IMR-90 (cell line): ENCODE measurements at regions not wholly inside any gene's neighbourhood (a gene's known extent, or its start where the extent isn't known, plus 50 kb on each side); places are given as distances from the start of the nearest gene placed in this dataset.

Experiments used
- ATAC-seq: fragments of 200-7000 bp; cut with Tn5 transposase; 2 replicates; pipeline ENCODE4 v1.9.1; 2020; ENCODE audit warnings: low read depth, mild to moderate bottlenecking, moderate library complexity
- BruUV-seq: library from RNA; stranded (reverse); fragments of 400-500 nt; replicated peaks from 2 replicates; lab custom pipeline; 2021; lab: Mats Ljungman, UMichigan
- CTCF ChIA-PET: fragments of 300-600 bp; formaldehyde crosslinking; extraction: SDS; loops from one replicate; lab custom pipeline; 2021; ENCODE audit warnings: antibody characterized with exemption; lab: Yijun Ruan, JAX
- POLR2A ChIA-PET: fragments of 300-600 bp; sonication (Branson Sonifier 250); formaldehyde crosslinking; loops from one replicate; lab custom pipeline; 2022; ENCODE audit warnings: antibody characterized with exemption; ENCODE audit not compliant: unreplicated experiment; lab: Charles Lee
- DNase-seq: peaks from one replicate; pipeline ENCODE4 v3.0.0; 2013
- H2AFZ ChIP-seq: replicated peaks from 2 replicates; pipeline ENCODE3; 2013; ENCODE audit warnings: low read length, mild to moderate bottlenecking; ENCODE audit not compliant: poor library complexity
- H2AK5ac ChIP-seq: 2 replicates; pipeline ENCODE4 v1.6.1; 2013; ENCODE audit warnings: low read depth, low read length, inconsistent platforms
- H2AK9ac ChIP-seq: replicated peaks from 2 replicates; pipeline ENCODE3; 2013; ENCODE audit warnings: mild to moderate bottlenecking, low read depth, low read length, moderate library complexity; ENCODE audit not compliant: poor library complexity
- H2BK120ac ChIP-seq: 2 replicates; pipeline ENCODE4 v1.6.1; 2013; ENCODE audit warnings: low read depth, low read length, inconsistent platforms
- H2BK15ac ChIP-seq: 3 replicates; pipeline ENCODE4 v1.6.1; 2013; ENCODE audit warnings: low read depth, low read length, inconsistent platforms
- H2BK20ac ChIP-seq: 2 replicates; pipeline ENCODE4 v1.6.1; 2013; ENCODE audit warnings: low read depth, mild to moderate bottlenecking, inconsistent platforms, low read length, moderate library complexity
- H2BK5ac ChIP-seq: 2 replicates; pipeline ENCODE4 v1.6.1; 2013; ENCODE audit warnings: mild to moderate bottlenecking, low read depth, low read length, inconsistent platforms; ENCODE audit not compliant: poor library complexity, severe bottlenecking
- H3K14ac ChIP-seq: replicated peaks from 2 replicates; pipeline ENCODE4 v1.6.1; 2013; ENCODE audit warnings: low read depth, low read length, inconsistent platforms
- H3K18ac ChIP-seq: 2 replicates; pipeline ENCODE4 v1.6.1; 2013; ENCODE audit warnings: low read depth, low read length, control low read depth
- H3K23ac ChIP-seq: 2 replicates; pipeline ENCODE4 v1.6.1; 2013; ENCODE audit warnings: low read depth, low read length, inconsistent platforms
- H3K27ac ChIP-seq: 2 replicates; pipeline ENCODE4 v1.5.1; 2013; ENCODE audit warnings: mild to moderate bottlenecking, control low read depth, low read length; ENCODE audit not compliant: insufficient read depth
- H3K27me3 ChIP-seq: 2 replicates; pipeline ENCODE4 v1.6.1; 2013; ENCODE audit warnings: low read length; ENCODE audit not compliant: control insufficient read depth, insufficient read depth
- H3K36me3 ChIP-seq: 2 replicates; pipeline ENCODE4 v1.6.1; 2013; ENCODE audit warnings: low read length, mixed read lengths; ENCODE audit not compliant: control insufficient read depth, insufficient read depth
- H3K4ac ChIP-seq: 2 replicates; pipeline ENCODE4 v1.6.1; 2013; ENCODE audit warnings: low read depth, low read length, inconsistent platforms
- H3K4me1 ChIP-seq: 2 replicates; pipeline ENCODE4 v1.6.1; 2013; ENCODE audit warnings: low read length, mixed read lengths; ENCODE audit not compliant: control insufficient read depth, insufficient read depth
- H3K4me2 ChIP-seq: 2 replicates; pipeline ENCODE4 v1.6.1; 2013; ENCODE audit warnings: low read depth, mild to moderate bottlenecking, control low read depth, low read length, moderate library complexity
- H3K4me3 ChIP-seq: 2 replicates; pipeline ENCODE4 v1.5.1; 2013; ENCODE audit warnings: low read depth, mild to moderate bottlenecking, control low read depth, low read length, moderate library complexity; ENCODE audit not compliant: insufficient read depth
- H3K56ac ChIP-seq: 2 replicates; pipeline ENCODE4 v1.6.1; 2013; ENCODE audit warnings: low read length, inconsistent platforms; ENCODE audit not compliant: insufficient read depth; ENCODE audit errors: extremely low read depth
- H3K79me1 ChIP-seq, 2 experiments: 2 replicates each; pipeline ENCODE4 v1.6.1; 2013; ENCODE audit warnings: low read length in 2 of 2, inconsistent platforms in 1 of 2, low read depth in 1 of 2
- H3K9ac ChIP-seq: 2 replicates; pipeline ENCODE4 v1.6.1; 2013; ENCODE audit warnings: low read depth, low read length, control low read depth
- H3K9me1 ChIP-seq: 2 replicates; pipeline ENCODE4 v1.6.1; 2013; ENCODE audit warnings: low read length, inconsistent platforms; ENCODE audit not compliant: insufficient read depth
- H3K9me3 ChIP-seq: 2 replicates; pipeline ENCODE4 v1.6.1; 2013; ENCODE audit warnings: low read length; ENCODE audit not compliant: control insufficient read depth, insufficient read depth
- H4K20me1 ChIP-seq: 2 replicates; pipeline ENCODE4 v1.6.1; 2013; ENCODE audit warnings: low read length, inconsistent platforms; ENCODE audit not compliant: insufficient read depth
- H4K5ac ChIP-seq: 2 replicates; pipeline ENCODE4 v1.6.1; 2013; ENCODE audit warnings: mild to moderate bottlenecking, low read depth, low read length, control low read depth
- H4K8ac ChIP-seq, 2 experiments: 2 replicates each; pipeline ENCODE4 v1.6.1; 2013; ENCODE audit warnings: low read depth in 2 of 2, low read length in 2 of 2, control low read depth in 1 of 2, inconsistent platforms in 1 of 2
- H4K91ac ChIP-seq: 2 replicates; pipeline ENCODE4 v1.6.1; 2013; ENCODE audit warnings: low read depth, low read length, inconsistent platforms; ENCODE audit not compliant: insufficient read depth
- BHLHE40 ChIP-seq: fragments of 150-350 bp; IDR thresholded peaks from 2 replicates; pipeline ENCODE4 v1.6.1; 2016; ENCODE audit warnings: mild to moderate bottlenecking, low read depth, low read length
- CHD1 ChIP-seq: IDR thresholded peaks from 2 replicates; pipeline ENCODE4 v1.6.1; 2012; ENCODE audit warnings: low read depth, low read length, improper control_type of control experiment
- CTCF ChIP-seq: conservative IDR thresholded peaks from 2 replicates; pipeline ENCODE4 v1.5.1; 2012; ENCODE audit warnings: mild to moderate bottlenecking, low read depth, low read length, improper control_type of control experiment
- ELK1 ChIP-seq: fragments of 150-350 bp; IDR thresholded peaks from 2 replicates; pipeline ENCODE4 v1.6.1; 2016; ENCODE audit warnings: low read depth, mild to moderate bottlenecking, low read length, moderate library complexity, borderline replicate concordance
- FOS ChIP-seq: fragments of 150-350 bp; IDR thresholded peaks from 2 replicates; pipeline ENCODE4 v1.6.1; 2016; ENCODE audit warnings: low read depth, low read length
- MAFK ChIP-seq: IDR thresholded peaks from 2 replicates; pipeline ENCODE4 v1.6.1; 2012; ENCODE audit warnings: low read depth, low read length, improper control_type of control experiment
- MXI1 ChIP-seq: IDR thresholded peaks from 2 replicates; pipeline ENCODE4 v1.6.1; 2012; ENCODE audit warnings: low read depth, mild to moderate bottlenecking, low read length, moderate library complexity, borderline replicate concordance
- NFE2L2 ChIP-seq: fragments of 150-350 bp; IDR thresholded peaks from 2 replicates; pipeline ENCODE4 v1.6.1; 2016; ENCODE audit warnings: low read depth, mild to moderate bottlenecking, low read length
- RAD21 ChIP-seq: IDR thresholded peaks from 2 replicates; pipeline ENCODE4 v1.6.1; 2012; ENCODE audit warnings: low read length, improper control_type of control experiment
- RCOR1 ChIP-seq: IDR thresholded peaks from 2 replicates; pipeline ENCODE4 v1.6.1; 2012; ENCODE audit warnings: mild to moderate bottlenecking, low read length, improper control_type of control experiment; ENCODE audit not compliant: insufficient replicate concordance
- SMC3 ChIP-seq: fragments of 150-350 bp; IDR thresholded peaks from 2 replicates; pipeline ENCODE4 v1.6.1; 2016; ENCODE audit warnings: low read depth, mild to moderate bottlenecking, antibody characterized with exemption, low read length, moderate library complexity
- USF2 ChIP-seq: fragments of 150-350 bp; IDR thresholded peaks from 2 replicates; pipeline ENCODE4 v1.6.1; 2017; ENCODE audit warnings: mild to moderate bottlenecking, antibody characterized with exemption, low read length, low read depth
- WGBS, 2 experiments: methylation state at CpG; one replicate each; pipeline versions ENCODE4 v1.1.5 to v1.1.7; 2013; ENCODE audit warnings: missing lambda C conversion rate in 2 of 2; ENCODE audit not compliant: insufficient read length in 1 of 2; ENCODE audit errors: extremely low coverage in 2 of 2; 5-methylcytosine and 5-hydroxymethylcytosine counted together
- dilution Hi-C: fragments of 300-500 bp; cut with HindIII; formaldehyde crosslinking; loops from one replicate; pipeline ENCODE4 v1.14.3; 2018; ENCODE audit warnings: low sequenced_read_pairs; ENCODE audit not compliant: unreplicated experiment
- in situ Hi-C: fragments of 300-500 bp; cut with MboI; formaldehyde crosslinking; loops from 3 replicates; pipeline ENCODE4 v1.14.3; 2019; ENCODE audit warnings: low sequenced_read_pairs, inconsistent platforms, mixed read lengths
- intact Hi-C: fragments of 100-400 bp; cut with micrococcal nuclease; formaldehyde crosslinking; loops from 2 replicates; pipeline ENCODE4 v1.10.0; 2022

GRCh38 chr16:52742052-52742451 lies 195.1 kb upstream of the TOX3 start:
- H3K4ac ChIP-seq, result no peak overlapping the region
- H4K91ac ChIP-seq, result no peak overlapping the region
- POLR2A ChIA-PET, result no interaction called here
- dilution Hi-C loops (no loop called here), in situ Hi-C loops (no loop called here), intact Hi-C loops (no loop called here)
- H2BK120ac ChIP-seq, result no peak overlapping the region
- no peaks in the 10 kb centered on the region for H4K20me1 ChIP-seq
- no peaks in the 10 kb centered on the region for H3K27me3 ChIP-seq
- no peak overlapping the region for H4K5ac ChIP-seq
- H2AK5ac ChIP-seq, result no peak overlapping the region
- no peak overlapping the region for H2AFZ ChIP-seq
- ATAC-seq (no peak), DNase-seq (no peak)
- no TSS peak for BruUV-seq
- no peak overlapping the region for H3K23ac ChIP-seq
- no peak overlapping the region for H4K8ac ChIP-seq
- no peak overlapping the region for H2BK20ac ChIP-seq
- no peak overlapping the region for H3K18ac ChIP-seq
- peaks cover 3% of the 10 kb centered on the region for H3K9me3 ChIP-seq
- H3K79me1 ChIP-seq, result no peaks in the 10 kb centered on the region
- no peak overlapping the region for H2BK5ac ChIP-seq
- H3K4me2 ChIP-seq, result no peak overlapping the region
- no peaks in the 10 kb centered on the region for H3K9me1 ChIP-seq
- no peak overlapping the region for H3K4me3 ChIP-seq
- no CpG with 5 or more reads among the region's 8 CpGs for WGBS, 2 experiments
- H3K4me1 ChIP-seq, result no peaks in the 10 kb centered on the region
- no peak overlapping the region for H3K27ac ChIP-seq
- TF ChIP-seq MAFK, result no peak
- no peak for TF ChIP-seq CTCF
- no peak for TF ChIP-seq USF2
- TF ChIP-seq MXI1, result no peak
- no peak for TF ChIP-seq RAD21
- no peak for TF ChIP-seq RCOR1
- no peak for TF ChIP-seq BHLHE40
- TF ChIP-seq FOS, result no peak
- TF ChIP-seq SMC3, result no peak
- TF ChIP-seq CHD1, result no peak
- no peak for TF ChIP-seq ELK1
- TF ChIP-seq NFE2L2, result no peak
- H3K56ac ChIP-seq, result no peak overlapping the region
- H3K36me3 ChIP-seq, result no peaks in the 10 kb centered on the region
- no peak overlapping the region for H3K14ac ChIP-seq
- H2AK9ac ChIP-seq, result no peak overlapping the region
- no peak overlapping the region for H2BK15ac ChIP-seq
- H3K9ac ChIP-seq, result no peak overlapping the region
- CTCF ChIA-PET, result no interaction called here
